ENCODE measurements at regions not wholly inside any gene's neighbourhood (a gene's known extent, or its start where the extent isn't known, plus 50 kb on each side); places are given as distances from the start of the nearest gene placed in this dataset.

DNA sequence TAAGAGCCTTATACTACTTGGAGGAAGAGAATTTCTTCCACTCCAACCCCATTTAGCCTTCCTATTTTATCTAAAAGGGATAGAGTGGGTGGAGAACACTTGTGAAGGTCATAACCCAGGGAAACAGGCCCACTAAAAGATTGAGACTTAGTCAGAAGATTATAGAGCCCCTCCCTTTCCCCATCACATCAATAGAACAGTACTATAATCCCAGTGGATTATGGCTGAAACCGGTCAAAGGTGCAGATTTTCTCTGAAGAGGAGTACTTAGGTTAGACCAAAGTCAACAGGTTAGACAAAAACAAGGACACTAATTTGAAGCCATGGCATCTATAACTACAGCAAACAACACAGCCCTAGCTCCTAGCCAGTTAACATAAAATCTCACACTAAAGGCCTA is 330.9 kb upstream of the NOX3 start:
- TF ChIP-seq CTCF (IDR thresholded peaks at IDR 0.05): no peak
- no peak for TF ChIP-seq POLR2A (IDR thresholded peaks at IDR 0.05)
